ENCODE measurements at regions not wholly inside any gene's neighbourhood (a gene's known extent, or its start where the extent isn't known, plus 50 kb on each side); places are given as distances from the start of the nearest gene placed in this dataset.

GRCh38 chr21:16013570-16013969 is 283.8 kb downstream of the USP25 start:
- DNase-seq (ENCODE audit: low spot score) = no peak

- DNase-seq (ENCODE audit: low spot score) = no peak
Measured at GRCh38 chr21:16020878-16021277, 291.1 kb downstream of the USP25 start.

GRCh38 chr21:16022116-16022515 is 292.3 kb downstream of the USP25 start:
- DNase-seq (ENCODE audit: low spot score) = no peak

- DNase-seq (ENCODE audit: low spot score) = no peak
Measured at GRCh38 chr21:16022921-16023320, 293.1 kb downstream of the USP25 start.

GRCh38 chr21:16028142-16028541 is 298.4 kb downstream of the USP25 start:
- no peak for DNase-seq (ENCODE audit: low spot score)

GRCh38 chr21:16028941-16029464 is 299.2 kb downstream of the USP25 start:
- DNase-seq (ENCODE audit: low spot score) = no peak

- no peak for DNase-seq (ENCODE audit: low spot score)
Measured at GRCh38 chr21:16033193-16033592, 303.4 kb downstream of the USP25 start.

- DNase-seq (ENCODE audit: low spot score) = no peak
Measured at GRCh38 chr21:16034446-16035190, 304.8 kb downstream of the USP25 start.

GRCh38 chr21:16037421-16037955 is 307.7 kb downstream of the USP25 start:
- no peak for DNase-seq (ENCODE audit: low spot score)

- DNase-seq (ENCODE audit: low spot score) = peak; percentile 3
Measured at GRCh38 chr21:16040601-16041000, 310.8 kb downstream of the USP25 start.

GRCh38 chr21:16044676-16045075 is 314.9 kb downstream of the USP25 start:
- DNase-seq (ENCODE audit: low spot score) = no peak

GRCh38 chr21:16046656-16047330 is 317.0 kb downstream of the USP25 start:
- peak; percentile 12 for DNase-seq (ENCODE audit: low spot score)

- no peak for DNase-seq (ENCODE audit: low spot score)
Measured at GRCh38 chr21:16047904-16048303, 318.1 kb downstream of the USP25 start.

- DNase-seq (ENCODE audit: low spot score) = no peak
Measured at GRCh38 chr21:16055014-16055413, 325.2 kb downstream of the USP25 start.

- peak; percentile 12 for DNase-seq (ENCODE audit: low spot score)
Measured at GRCh38 chr21:16058896-16059295, 329.1 kb downstream of the USP25 start.

- DNase-seq (ENCODE audit: low spot score) = no peak
Measured at GRCh38 chr21:16059981-16060380, 330.2 kb downstream of the USP25 start.

GRCh38 chr21:16061194-16061593 is 331.4 kb downstream of the USP25 start:
- no peak for DNase-seq (ENCODE audit: low spot score)

GRCh38 chr21:16069178-16070112 is 339.7 kb downstream of the USP25 start:
- DNase-seq (ENCODE audit: low spot score) = no peak

GRCh38 chr21:16070207-16070651 is 340.4 kb downstream of the USP25 start:
- DNase-seq (ENCODE audit: low spot score) = peak; percentile 19

- peak; percentile 41 for DNase-seq (ENCODE audit: low spot score)
Measured at GRCh38 chr21:16071092-16071491, 341.3 kb downstream of the USP25 start.

- DNase-seq (ENCODE audit: low spot score) = no peak
Measured at GRCh38 chr21:16071761-16072160, 342.0 kb downstream of the USP25 start.

GRCh38 chr21:16072221-16072620 is 342.4 kb downstream of the USP25 start:
- no peak for DNase-seq (ENCODE audit: low spot score)
